GM18951 (cell line): ENCODE measurements at regions not wholly inside any gene's neighbourhood (a gene's known extent, or its start where the extent isn't known, plus 50 kb on each side); places are given as distances from the start of the nearest gene placed in this dataset.

ENCODE experiments used
- POLR2A ChIP-seq: IDR thresholded peaks from 4 replicates; pipeline ENCODE4 v1.6.1; 2011; ENCODE audit warnings: mild to moderate bottlenecking; ENCODE audit not compliant: insufficient read length, insufficient read depth; ENCODE audit errors: extremely low read depth
- in situ Hi-C: fragments of 300-500 bp; cut with MboI; formaldehyde crosslinking; loops from one replicate; pipeline ENCODE4 v1.12.0; 2022; ENCODE audit warnings: low sequenced_read_pairs, mixed read lengths, inconsistent platforms; ENCODE audit not compliant: unreplicated experiment

GRCh38 chr3:83039422-83039821 lies 1278.0 kb upstream of the GBE1 start:
- no peak for TF ChIP-seq POLR2A
- in situ Hi-C loops, result no loop called here

GRCh38 chr3:83035704-83036010 lies 1274.2 kb upstream of the GBE1 start:
- no peak for TF ChIP-seq POLR2A
- in situ Hi-C loops, result no loop called here

- in situ Hi-C loops, result no loop called here
- TF ChIP-seq POLR2A, result no peak
These were observed 1273.6 kb upstream of the GBE1 start for GRCh38 chr3:83034806-83035703.

GRCh38 chr3:83033133-83033532 lies 1271.7 kb upstream of the GBE1 start:
- in situ Hi-C loops, result no loop called here

GRCh38 chr3:83023086-83023485 lies 1261.6 kb upstream of the GBE1 start:
- TF ChIP-seq POLR2A, result no peak
- in situ Hi-C loops, result no loop called here

More at GRCh38 chr3:83033133-83033532, 1271.7 kb upstream of the GBE1 start:
- no peak for TF ChIP-seq POLR2A

GRCh38 chr3:83011481-83011880 lies 1250.0 kb upstream of the GBE1 start:
- in situ Hi-C loops, result no loop called here
- TF ChIP-seq POLR2A, result no peak

- no peak for TF ChIP-seq POLR2A
- in situ Hi-C loops, result no loop called here
These were observed 1242.5 kb upstream of the GBE1 start for GRCh38 chr3:83003917-83004316.

- TF ChIP-seq POLR2A, result no peak
- in situ Hi-C loops, result no loop called here
These were observed 1241.5 kb upstream of the GBE1 start for GRCh38 chr3:83002869-83003445.

GRCh38 chr3:82999777-83000176 lies 1238.3 kb upstream of the GBE1 start:
- no peak for TF ChIP-seq POLR2A
- in situ Hi-C loops, result no loop called here

- TF ChIP-seq POLR2A, result no peak
- in situ Hi-C loops, result no loop called here
These were observed 1216.9 kb upstream of the GBE1 start for GRCh38 chr3:82978368-82978767.

GRCh38 chr3:82977871-82978270 lies 1216.4 kb upstream of the GBE1 start:
- in situ Hi-C loops, result no loop called here
- TF ChIP-seq POLR2A, result no peak

GRCh38 chr3:82973791-82974190 lies 1212.3 kb upstream of the GBE1 start:
- no peak for TF ChIP-seq POLR2A
- in situ Hi-C loops, result no loop called here

- no peak for TF ChIP-seq POLR2A
- in situ Hi-C loops, result no loop called here
These were observed 1198.9 kb upstream of the GBE1 start for GRCh38 chr3:82960379-82960778.

GRCh38 chr3:82957696-82958095 lies 1196.3 kb upstream of the GBE1 start:
- no peak for TF ChIP-seq POLR2A

More at GRCh38 chr3:82957696-82958095, 1196.3 kb upstream of the GBE1 start:
- in situ Hi-C loops, result no loop called here
